ENCODE measurements at regions not wholly inside any gene's neighbourhood (a gene's known extent, or its start where the extent isn't known, plus 50 kb on each side); places are given as distances from the start of the nearest gene placed in this dataset.

DNA sequence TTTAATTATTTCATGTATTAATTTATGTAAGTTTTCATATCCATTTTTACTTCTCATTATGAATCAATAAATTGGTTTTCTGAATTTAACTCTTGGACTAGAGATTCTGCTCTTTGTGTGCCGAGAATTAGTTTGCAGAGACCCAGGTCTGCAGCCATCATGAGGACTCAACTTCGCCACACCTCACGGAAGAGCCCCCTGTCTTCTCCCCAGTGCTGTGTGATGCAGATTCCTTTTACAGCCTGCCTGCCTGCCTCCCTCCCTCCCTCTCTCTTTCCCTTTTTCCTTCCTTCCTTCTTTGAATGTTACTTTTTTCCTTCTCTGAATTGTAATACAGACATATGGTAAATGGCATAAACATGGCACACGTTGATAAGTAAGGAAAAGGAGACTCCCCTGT, 947.7 kb downstream of the TBC1D22A start:
- DNase-seq = no peak

DNA sequence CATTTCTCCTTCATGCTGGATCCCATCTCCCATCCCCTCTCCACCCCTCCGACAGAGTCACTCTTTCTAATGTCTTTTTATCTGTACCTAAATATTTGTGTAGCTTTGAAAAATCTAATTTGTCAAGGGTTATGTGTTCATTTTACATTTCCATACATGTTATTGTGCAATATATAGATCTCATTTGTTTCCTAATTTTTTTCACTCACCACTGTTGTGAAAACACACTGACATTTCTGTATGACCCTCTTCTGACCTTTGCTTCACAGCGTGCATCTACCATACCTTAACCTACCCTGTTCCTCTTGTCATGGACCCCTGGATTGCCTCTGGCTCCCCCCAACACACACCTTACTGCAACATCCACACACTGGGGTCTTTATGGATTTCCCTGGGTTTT, 942.9 kb downstream of the TBC1D22A start:
- no peak for DNase-seq

DNA sequence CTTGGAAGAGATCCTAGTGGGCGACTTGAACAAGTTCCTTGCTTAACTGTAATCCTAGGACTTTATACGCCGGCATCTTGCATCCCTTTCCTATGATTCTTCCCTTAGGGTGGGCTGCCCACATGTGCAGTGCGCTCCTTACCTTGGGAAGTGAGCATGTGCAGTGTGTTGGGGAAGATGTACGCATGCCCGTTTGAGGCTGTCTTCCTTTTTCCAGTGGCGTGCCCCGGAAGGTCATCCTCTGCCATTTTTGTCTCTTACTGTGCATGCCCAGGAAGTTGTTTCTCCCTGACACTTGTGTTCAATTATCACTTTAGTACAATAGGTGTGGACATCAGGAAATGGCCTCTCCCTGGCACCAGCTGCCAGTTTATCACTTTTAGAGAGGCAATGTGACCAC, 936.5 kb downstream of the TBC1D22A start:
- no peak for DNase-seq

DNA sequence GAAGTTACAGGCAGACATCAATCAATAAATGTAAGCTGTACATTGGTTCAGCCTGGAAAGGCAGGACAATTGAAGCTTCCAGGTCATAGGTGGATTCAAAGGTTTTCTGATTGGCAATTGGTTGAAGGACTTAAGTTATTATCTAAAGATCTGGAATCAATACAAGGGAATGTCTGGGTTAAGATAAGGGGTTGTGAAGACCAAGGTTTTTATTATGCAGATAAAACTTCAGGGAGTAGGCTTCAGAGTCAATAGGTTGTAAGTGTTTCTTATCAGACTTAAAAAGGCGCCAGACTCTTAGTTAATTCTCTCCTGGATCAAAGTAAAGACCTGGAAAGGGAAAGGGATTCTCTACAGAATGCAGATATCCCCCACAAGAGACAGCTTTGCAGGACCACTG, 935.4 kb downstream of the TBC1D22A start:
- DNase-seq = no peak

DNA sequence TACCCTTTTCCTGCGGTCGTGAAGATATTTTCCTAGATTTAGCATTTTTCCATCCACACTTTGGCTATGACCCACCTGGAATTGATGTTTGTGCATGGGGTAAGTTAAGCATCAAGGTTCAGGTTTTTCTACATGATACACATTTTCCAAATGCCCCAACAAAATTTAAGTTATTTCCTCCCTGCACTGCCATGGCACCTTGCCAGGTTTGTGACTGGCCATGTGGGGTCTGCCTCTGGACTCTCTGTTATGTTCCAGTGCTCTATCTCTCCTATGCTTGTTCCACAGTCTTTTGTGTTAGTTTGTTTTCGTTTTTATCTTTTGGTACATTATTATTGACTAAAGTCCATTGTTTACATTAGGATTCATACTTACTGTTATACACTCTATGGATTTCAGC, 934.3 kb downstream of the TBC1D22A start:
- no peak for DNase-seq

DNA sequence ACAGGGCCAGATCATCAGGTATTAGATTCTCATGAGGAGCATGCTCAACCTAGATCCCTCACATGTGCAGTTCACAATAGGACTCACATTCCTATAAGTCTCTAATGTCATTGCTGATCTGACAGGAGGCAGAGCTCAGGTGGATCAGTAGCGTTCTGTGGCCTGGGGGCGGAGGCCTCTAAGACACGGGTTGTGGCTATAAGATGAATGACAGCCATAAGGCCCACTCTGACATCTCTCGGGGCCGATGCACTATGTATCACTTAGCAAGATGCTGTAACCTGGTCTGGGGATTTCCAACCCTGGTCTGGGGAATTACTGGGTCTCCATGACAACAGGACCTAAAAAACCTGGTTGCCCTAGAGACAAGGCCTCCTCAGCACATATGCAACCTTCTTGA, 932.7 kb downstream of the TBC1D22A start:
- DNase-seq = no peak

DNA sequence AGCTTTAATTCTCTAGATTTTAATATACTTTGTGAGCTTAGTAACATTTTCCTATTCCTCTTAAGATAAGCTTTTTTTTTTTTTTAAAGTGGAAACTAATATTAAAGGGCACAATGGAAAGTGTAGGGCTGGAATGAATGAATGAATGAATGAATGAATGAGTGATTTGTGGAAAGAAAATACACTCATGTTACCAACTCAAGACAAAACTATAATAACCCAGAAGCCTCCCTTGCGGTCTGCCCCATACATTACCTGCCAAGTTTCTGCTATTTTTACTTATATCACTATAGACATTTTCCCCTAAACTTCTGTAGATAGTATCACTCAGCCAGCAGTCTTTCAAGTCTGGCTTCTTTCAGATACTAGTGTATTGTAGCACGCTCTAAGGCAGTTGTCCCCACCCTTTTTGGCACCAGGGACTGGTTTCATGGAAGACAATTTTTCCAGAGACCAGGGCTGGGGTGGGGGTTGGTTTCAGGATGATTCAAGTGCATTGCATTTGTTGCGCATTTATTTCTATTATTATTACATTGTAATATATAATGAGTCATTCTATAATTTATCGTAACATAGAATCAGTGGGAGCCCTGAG, 932.2 kb downstream of the TBC1D22A start:
- no peak for DNase-seq

DNA sequence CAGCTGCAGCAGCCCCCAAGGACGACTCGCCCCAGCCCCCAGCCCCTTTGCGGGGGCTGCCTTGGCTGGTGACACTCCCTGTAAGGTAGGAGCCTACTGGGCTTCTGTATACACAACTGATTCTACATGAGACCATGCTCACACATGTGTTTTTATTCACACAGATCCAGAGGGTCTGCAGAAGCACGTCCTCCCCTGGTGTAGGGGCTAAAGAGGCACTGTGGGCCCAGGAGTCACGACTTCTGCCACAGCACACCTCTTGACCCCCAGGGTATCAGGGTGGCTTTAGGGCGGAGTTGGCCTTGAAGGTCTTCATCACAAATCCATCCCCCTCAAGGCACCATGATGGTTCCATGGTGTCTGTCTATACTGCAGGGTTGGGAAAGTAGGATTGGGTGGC, 931.2 kb downstream of the TBC1D22A start:
- DNase-seq = no peak

DNA sequence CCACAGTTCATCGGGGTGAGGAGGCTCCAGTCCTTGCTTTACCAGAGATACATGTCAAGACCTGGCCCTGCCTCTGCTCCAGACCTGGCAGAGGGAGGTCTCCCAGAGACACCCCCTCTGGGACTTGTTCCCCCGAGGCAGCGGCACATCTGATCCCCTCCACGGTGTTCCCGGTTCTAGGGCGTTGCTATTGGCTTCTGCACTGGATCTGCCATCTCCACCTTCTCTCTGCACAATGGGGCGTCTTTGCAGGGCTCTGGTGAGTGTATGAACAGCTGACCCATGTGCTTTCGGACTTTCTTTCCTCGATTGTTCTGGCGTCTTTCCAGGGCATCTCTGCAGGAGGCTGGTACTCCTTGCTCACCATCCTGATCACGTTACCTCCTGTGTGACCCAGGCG, 930.4 kb downstream of the TBC1D22A start:
- DNase-seq = no peak

DNA sequence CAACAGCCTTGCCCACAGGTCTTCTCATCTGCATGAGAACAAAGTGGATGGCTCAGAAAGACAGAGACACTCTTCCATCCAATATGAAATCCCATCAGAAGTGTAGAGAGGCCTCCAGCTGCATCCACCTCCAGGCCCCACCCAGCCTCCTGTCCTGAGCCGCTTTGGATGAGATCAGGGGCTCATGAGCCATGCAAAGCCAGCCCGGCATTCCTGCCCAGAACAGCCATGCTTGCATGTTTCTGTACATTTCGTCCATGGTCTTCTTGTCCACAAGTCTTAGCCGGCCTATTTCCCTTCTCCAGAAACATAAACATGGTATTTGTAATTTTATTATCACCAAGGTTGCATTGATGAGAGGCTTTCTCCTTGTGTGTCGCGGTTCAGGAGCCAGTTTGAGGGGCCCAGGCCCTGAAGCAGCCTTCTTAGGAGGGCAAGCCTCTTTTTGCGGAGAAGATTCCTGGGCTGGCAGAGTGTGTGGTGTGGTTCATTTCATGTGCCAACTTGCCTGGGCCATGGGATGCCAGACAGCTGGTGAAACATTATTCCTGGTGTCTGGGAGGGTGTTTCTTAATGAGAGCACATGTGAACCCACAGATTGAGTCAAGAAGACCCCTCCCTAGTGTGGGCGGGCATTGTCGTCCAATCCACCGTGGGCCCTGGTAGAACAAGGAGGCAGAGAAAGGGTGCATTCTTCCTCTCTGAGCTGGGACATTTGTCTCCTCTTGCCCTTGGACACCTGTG, 928.9 kb downstream of the TBC1D22A start:
- DNase-seq = no peak

DNA sequence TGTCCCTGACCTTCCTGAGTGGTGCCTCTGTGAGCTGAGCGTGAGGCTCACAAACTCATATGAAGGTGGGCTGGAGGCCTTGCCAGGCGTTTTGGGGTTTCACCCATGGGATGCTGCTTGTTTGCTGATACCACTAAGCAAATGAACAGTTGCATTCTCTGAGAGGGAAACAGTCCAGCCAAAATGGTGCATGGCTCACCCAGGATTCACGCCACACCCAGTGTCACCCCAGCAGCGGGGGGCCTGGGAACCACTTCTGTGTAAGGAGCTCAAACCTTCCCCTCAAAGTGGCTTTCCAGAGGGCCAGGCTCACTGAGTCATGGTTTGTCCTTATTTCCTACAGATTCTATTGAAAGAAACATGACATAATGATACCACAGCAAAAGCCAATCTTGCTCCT, 928.1 kb downstream of the TBC1D22A start:
- DNase-seq = no peak

DNA sequence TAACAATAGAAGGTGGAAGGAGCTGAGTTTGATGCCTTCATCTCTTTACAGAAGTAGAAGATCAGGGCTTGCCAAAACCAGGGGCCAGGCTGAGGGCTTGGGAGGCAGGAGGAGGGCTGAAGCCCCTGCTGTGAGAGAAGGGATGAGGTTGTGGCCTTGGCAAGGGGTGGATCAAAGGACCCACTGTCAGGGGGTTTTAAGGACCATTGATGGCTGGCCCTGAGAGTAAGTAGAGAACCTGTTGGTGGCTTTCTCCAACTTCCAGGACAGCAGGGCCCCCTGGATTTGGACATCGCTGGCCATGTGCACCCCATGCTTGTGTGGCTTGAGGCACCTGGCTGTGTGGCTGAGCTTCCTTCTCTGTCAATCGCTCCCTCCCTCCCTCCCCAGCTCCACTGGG, 927.7 kb downstream of the TBC1D22A start:
- no peak for DNase-seq

DNA sequence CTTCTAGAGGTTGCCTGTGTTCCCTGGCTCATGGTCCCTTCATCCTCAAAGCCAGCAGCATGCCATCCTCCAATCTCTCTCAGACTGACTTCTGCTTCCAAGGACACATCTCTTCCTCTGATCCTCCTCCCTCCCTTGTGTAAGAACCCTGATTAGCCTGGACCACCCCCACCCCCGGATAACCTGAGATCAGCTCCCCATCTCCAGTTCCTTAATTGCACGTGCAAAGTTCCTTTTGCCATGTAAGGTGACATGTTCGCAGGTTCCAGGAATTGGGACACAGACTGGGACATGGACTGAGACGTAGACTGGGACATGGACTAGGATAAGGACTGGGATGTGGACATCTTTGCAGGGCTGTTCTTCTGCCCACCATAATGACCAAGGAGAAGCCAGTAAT, 925.3 kb downstream of the TBC1D22A start:
- no peak for DNase-seq

DNA sequence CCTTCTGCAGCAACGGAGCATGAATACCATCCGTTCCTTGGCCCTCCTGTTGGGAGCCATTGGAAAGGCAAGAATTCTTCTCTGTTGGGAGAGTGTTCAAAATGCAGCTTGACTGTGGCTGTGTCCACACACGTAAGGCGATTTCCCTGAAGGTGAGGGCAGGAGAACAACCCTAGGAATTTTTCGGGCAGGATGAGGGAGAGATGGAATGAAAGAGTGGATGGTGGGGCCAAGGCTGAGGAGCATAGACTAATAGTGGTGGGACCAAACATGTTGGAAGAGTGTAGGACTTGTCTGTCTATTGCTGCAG, 924.9 kb downstream of the TBC1D22A start:
- DNase-seq = no peak

DNA sequence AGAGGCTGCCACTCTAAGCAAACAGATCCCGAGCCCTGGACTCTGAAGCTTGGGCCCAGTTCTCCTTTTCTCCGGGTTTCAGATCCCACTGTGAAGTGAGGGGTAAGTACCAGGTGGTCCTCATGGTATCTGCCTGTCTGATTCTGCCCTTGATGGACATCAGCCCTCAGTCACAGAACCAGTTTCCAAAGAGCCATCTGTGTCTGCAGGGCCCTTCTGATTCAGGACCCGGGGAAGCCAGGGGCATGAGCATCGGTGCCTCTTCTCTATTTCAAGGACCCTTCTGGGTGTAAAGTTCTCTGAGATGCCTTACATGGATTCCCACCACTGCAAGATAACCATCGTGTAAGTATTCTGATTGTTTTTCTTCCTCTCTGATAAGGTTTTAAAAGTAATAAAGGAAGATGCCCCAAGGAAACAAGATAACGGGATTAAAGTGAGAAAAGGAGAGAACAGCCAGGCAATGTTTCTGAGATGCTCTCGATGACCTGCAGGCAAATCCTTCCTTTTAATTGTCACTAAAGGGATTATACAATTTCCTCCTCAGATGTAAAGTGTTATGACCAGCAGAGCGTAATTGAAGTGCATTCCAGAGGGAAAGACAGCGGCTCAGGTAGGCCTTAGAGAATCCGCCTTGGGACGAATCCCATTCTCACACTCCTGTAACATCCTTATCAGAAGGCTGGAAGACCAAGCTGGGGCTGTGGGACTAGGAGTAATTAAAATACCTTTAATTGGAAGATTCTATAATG, 924.3 kb downstream of the TBC1D22A start:
- DNase-seq = no peak

DNA sequence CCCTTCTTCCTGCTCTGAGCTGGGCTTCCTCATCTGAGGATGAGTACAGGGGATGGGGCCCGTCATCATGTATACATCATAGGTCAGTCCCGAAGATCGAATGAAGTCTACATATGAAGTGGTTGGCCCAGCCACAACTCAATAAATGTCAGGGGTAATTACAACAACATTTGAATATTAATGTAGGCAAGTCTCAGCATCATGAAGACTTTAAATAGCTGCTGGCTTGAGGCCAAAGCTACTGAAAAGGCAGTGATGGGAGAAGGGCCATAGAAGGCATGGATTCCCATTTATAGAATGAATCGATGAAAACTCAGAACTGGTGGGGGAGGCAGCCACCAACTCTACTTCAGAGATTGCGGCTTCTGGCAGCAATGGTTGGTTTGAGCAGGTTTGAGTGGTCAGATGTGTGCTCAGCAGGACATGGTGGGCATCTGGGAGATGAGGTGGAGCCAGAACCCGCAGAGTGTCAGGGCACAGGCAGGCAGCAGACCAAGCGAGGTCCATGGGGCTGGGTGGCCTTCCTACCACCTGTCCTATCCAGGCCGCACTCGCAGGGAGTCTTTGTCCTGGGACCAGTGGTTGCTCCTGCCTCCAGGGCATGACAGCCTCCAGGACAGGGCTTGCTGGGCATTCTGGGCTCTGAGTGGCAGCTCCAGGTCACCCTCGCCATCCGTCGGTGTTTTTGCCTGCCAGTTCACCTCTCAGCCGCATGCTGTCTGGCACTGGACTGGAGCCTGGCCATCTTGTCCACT, 919.1 kb downstream of the TBC1D22A start:
- no peak for DNase-seq

DNA sequence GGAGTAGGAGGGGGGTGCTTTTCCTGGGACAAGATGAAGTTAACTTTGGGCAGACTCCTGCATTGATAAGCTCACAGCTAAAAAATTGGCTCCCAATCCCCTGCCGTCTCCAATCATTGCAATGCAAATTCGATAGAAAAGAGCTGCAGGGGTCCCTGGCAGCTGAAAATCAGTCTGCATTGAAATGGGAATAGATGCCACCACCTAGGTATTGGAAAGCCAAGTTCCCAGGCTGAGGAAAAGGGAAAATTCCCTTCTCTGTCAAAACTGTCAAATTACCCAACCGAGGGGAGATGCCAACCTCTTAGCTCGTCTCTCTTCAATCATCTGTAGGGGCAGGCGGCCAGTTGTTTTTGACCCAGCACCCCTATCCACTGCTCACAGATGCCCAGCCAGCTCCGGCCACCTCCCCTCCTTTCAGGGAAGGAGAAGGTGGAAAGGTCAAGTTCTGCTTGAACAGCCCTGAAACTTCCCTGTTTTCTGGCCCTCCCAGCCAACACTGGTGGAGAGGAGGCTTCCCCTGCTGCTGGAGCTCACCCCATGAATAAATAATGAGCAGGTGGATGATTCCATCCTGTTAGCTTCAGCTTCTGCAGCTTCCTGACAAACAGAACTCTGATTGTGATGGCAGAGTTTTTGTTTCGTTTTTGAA, 916.3 kb downstream of the TBC1D22A start:
- DNase-seq = no peak

DNA sequence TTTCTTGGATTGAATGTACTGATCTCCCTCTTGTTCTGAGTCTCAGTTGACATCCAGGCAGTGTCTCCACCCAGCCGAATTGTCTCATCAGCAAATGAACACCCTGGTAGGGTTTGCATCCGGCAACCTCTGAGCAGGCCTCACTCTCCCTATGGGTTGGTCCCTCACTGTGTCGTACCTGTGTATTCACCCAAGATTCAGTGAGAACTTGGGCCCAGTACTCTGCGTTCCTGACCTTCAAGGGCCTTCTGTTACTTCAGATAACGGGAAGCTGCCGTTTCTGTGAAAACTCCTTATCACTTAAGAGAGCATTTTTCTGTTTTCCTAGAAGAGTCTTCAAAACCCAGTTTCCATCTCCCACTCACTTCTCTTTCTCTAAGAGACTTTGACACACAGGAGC, 915.6 kb downstream of the TBC1D22A start:
- DNase-seq = no peak

DNA sequence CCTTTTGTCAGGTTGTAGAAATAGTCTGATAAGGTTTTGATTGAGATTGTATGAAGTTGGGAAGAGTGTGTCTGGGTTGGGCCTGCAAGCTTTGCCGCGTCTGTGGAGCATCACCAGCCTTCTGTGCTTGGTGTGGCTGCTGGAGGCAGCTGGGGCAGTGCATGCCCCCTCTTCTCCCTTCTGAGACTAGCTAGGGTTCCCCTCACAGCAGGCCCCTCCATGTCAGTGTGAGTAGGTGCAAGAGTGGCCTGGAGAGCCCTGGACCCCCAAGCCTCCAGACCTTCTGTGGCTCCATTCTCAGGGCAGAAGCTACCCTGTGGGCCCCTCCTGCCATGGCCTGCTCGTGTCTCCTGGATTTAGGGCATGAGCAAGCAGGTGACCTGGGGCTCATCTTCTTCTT, 914.2 kb downstream of the TBC1D22A start:
- no peak for DNase-seq

DNA sequence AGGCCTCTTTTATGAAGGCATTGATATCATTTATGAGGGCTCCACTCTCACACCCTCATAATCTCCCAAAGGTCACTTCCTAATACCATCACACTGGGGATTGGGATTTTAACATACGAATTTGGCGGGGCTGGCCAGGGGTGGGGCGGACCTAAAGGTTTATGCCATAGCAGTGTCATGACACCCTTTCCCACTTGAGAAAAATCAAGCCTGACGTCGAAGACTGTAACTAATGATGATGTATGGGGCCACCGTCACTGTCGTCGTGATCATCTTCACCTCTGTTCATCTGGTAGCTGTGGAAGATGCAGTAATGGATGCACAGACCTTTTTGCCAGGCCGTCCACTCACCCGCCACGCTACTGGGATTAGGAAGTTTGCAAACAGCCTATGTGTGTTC, 912.1 kb downstream of the TBC1D22A start:
- no peak for DNase-seq

DNA sequence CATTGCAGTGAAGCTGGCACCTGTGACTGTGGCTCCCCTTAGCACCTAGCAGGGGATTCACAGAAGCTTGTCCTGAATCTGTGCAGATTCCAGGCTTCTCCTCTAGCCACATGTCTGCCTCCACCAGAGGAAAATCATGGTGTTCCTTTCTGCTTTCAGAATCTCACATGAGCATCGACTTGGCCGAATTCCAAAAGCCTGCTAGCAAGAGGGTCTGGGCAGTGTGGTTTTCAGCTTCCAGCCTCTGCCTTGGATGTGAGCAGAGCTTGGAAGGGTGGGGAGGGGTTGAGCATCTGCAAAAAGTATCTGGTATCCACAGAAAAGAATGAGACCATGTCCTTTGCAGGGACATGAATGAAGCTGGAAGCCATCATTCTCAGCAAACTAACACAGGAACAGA, 911.1 kb downstream of the TBC1D22A start:
- DNase-seq = no peak

DNA sequence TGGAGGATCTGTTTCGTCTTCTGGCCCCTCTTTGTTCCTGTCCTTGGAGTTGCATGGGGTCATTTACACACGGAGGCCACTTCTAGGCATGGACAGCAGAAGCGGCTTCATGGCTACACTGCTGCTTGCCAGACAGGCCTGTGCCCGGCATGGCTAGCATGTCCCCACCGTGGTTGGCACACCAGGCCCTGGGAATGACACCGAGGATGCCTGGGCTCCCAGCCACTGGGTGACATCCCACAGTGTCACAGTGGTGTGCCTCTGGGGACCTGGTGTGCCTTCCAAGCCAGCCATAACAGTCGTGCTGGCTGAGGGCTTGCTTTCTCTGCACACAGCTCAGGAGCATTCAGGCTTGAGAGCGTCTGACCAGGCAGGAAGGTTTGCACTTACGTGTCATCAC, 910.1 kb downstream of the TBC1D22A start:
- no peak for DNase-seq

DNA sequence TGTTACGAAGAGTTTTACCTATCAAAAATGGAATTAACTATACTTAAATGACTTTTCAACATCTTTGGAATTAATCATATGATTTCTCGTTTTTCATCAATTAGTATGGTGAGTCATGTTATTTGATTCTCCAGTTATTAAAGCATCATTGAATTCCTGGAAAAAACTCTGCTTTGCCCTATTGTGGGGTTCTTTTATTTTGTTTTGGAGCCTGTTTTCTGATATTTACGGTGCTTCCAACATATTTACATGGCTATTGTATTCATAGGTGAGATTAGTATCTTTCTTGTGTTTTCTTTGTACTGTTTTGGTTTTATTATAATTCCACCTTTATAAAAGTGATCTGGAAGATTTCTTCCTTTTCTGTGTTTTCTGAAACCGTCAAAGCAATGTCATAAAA, 902.7 kb downstream of the TBC1D22A start:
- DNase-seq = no peak
